Panc1 (cell line): ENCODE measurements at regions not wholly inside any gene's neighbourhood (a gene's known extent, or its start where the extent isn't known, plus 50 kb on each side); places are given as distances from the start of the nearest gene placed in this dataset.

ENCODE experiments used
- ATAC-seq: fragments of 200-7000 bp; cut with Tn5 transposase; 2 replicates; pipeline ENCODE4 v1.9.1; 2020; ENCODE audit warnings: mild to moderate bottlenecking, moderate library complexity
- BruUV-seq: library from RNA; stranded (reverse); fragments of 400-500 nt; replicated peaks from 2 replicates; lab custom pipeline; 2021; lab: Mats Ljungman, UMichigan
- CTCF ChIA-PET: fragments of 300-600 bp; sonication (Branson Sonifier 250); formaldehyde crosslinking; loops from one replicate; lab custom pipeline; 2022; ENCODE audit warnings: antibody characterized with exemption; lab: Charles Lee
- POLR2A ChIA-PET: fragments of 300-600 bp; sonication (Branson Sonifier 250); formaldehyde crosslinking; loops from one replicate; lab custom pipeline; 2022; ENCODE audit warnings: antibody characterized with exemption; lab: Charles Lee
- DNase-seq: peaks from one replicate; pipeline ENCODE4 v3.0.0-alpha.2; 2010; ENCODE audit warnings: low read depth, low spot score
- H3K27ac ChIP-seq: 2 replicates; pipeline ENCODE4 v1.5.1; 2011; ENCODE audit warnings: mild to moderate bottlenecking, low read length, inconsistent platforms
- H3K27me3 ChIP-seq: fragments of 200-500 bp; sonication (Bioruptor generic); 2 replicates; pipeline ENCODE4 v1.6.0; 2014; ENCODE audit warnings: low read length, inconsistent platforms; ENCODE audit not compliant: control insufficient read depth, insufficient read depth
- H3K36me3 ChIP-seq: fragments of 200-500 bp; sonication (Bioruptor generic); 2 replicates; pipeline ENCODE4 v1.5.1; 2014; ENCODE audit warnings: inconsistent platforms, mild to moderate bottlenecking, low read length, moderate library complexity; ENCODE audit not compliant: control insufficient read depth, insufficient read depth
- H3K4me1 ChIP-seq: 2 replicates; pipeline ENCODE4 v1.5.1; 2011; ENCODE audit warnings: inconsistent platforms, mild to moderate bottlenecking, low read length, moderate library complexity; ENCODE audit not compliant: control insufficient read depth, insufficient read depth
- H3K4me3 ChIP-seq, 2 experiments: 2 replicates each; pipeline ENCODE4 v1.5.1; 2011 to 2012; ENCODE audit warnings: low read depth in 2 of 2, low read length in 2 of 2, mild to moderate bottlenecking in 2 of 2, inconsistent platforms in 1 of 2, moderate library complexity in 1 of 2
- H3K9me3 ChIP-seq: fragments of 200-500 bp; sonication (Bioruptor generic); 2 replicates; pipeline ENCODE4 v1.5.1; 2014; ENCODE audit warnings: low read depth, mild to moderate bottlenecking, inconsistent platforms, low read length, moderate library complexity; ENCODE audit not compliant: control insufficient read depth, insufficient read depth
- CTCF ChIP-seq: fragments of 450-650 bp; IDR thresholded peaks from 2 replicates; pipeline ENCODE4 v1.5.1; 2017; ENCODE audit warnings: mild to moderate bottlenecking
- POLR2AphosphoS5 ChIP-seq: IDR thresholded peaks from 2 replicates; pipeline ENCODE4 v1.6.1; 2012; ENCODE audit warnings: mild to moderate bottlenecking, low read depth, low read length, moderate library complexity
- REST ChIP-seq, 2 experiments: IDR thresholded peaks; 2 replicates each; pipeline ENCODE4 v1.6.1; 2011 to 2012; ENCODE audit warnings: low read depth in 2 of 2, control low read depth in 1 of 2, low read length in 1 of 2, mild to moderate bottlenecking in 1 of 2, moderate library complexity in 1 of 2; ENCODE audit not compliant: insufficient read depth in 1 of 2
- SIN3A ChIP-seq: IDR thresholded peaks from 2 replicates; pipeline ENCODE4 v1.6.1; 2012; ENCODE audit warnings: low read depth, mild to moderate bottlenecking, low read length, moderate library complexity, borderline replicate concordance; ENCODE audit not compliant: insufficient read depth
- TCF7L2 ChIP-seq: IDR thresholded peaks from 2 replicates; pipeline ENCODE4 v1.6.1; 2011; ENCODE audit warnings: mild to moderate bottlenecking, low read depth, low read length, inconsistent platforms
- in situ Hi-C: cut with HindIII; loops from 2 replicates; pipeline ENCODE4 v1.10.0; 2016; ENCODE audit warnings: low sequenced_read_pairs, low pct_unique_long_range_greater_than_20kb
- intact Hi-C: fragments of 100-400 bp; cut with micrococcal nuclease; formaldehyde crosslinking; loops from one replicate; pipeline ENCODE4 v1.10.0; 2022; ENCODE audit not compliant: unreplicated experiment

GRCh38 chr13:50161052-50161451 is 145.8 kb downstream of the KCNRG start:
- Histone ChIP-seq H3K27ac (no peak overlapping the region), H3K36me3 (no peaks in the 10 kb centered on the region), H3K27me3 (no peaks in the 10 kb centered on the region), H3K9me3 (no peaks in the 10 kb centered on the region), H3K4me1 (no peaks in the 10 kb centered on the region), H3K4me3 (no peak overlapping the region)
- no TSS peak for BruUV-seq
- ATAC-seq (no peak), DNase-seq (no peak)
- TF ChIP-seq REST (IDR thresholded peaks at IDR 0.05; ENCODE audit: insufficient read depth in 1 of 2, low read depth in 2 of 2, low read length in 1 of 2) (no peak), CTCF (no peak), SIN3A (no peak), POLR2AphosphoS5 (no peak), TCF7L2 (no peak)
- ChIA-PET CTCF (no interaction called here), POLR2A (no interaction called here)
- in situ Hi-C loops (no loop called here), intact Hi-C loops (no loop called here)

- Histone ChIP-seq H3K4me1 (no peaks in the 10 kb centered on the region), H3K27ac (no peak overlapping the region), H3K4me3 (no peak overlapping the region), H3K9me3 (no peaks in the 10 kb centered on the region), H3K27me3 (no peaks in the 10 kb centered on the region), H3K36me3 (no peaks in the 10 kb centered on the region)
- intact Hi-C loops = no loop called here
- POLR2A ChIA-PET = interaction anchor here (0.6 kb wide), 1 partner anchor 177 kb away, joined by 7 read pairs; no protein-coding TSS in a partner anchor
- in situ Hi-C loops = no loop called here
- TF ChIP-seq POLR2AphosphoS5 (no peak), REST (IDR thresholded peaks at IDR 0.05; ENCODE audit: insufficient read depth in 1 of 2, low read depth in 2 of 2, low read length in 1 of 2) (no peak), CTCF (no peak), TCF7L2 (no peak), SIN3A (no peak)
- DNase-seq (no peak), ATAC-seq (no peak)
- CTCF ChIA-PET = no interaction called here
- BruUV-seq = no TSS peak
Measured at GRCh38 chr13:50162001-50162400, 146.8 kb downstream of the KCNRG start.
